ENCODE measurements at regions not wholly inside any gene's neighbourhood (a gene's known extent, or its start where the extent isn't known, plus 50 kb on each side); places are given as distances from the start of the nearest gene placed in this dataset.

DNA sequence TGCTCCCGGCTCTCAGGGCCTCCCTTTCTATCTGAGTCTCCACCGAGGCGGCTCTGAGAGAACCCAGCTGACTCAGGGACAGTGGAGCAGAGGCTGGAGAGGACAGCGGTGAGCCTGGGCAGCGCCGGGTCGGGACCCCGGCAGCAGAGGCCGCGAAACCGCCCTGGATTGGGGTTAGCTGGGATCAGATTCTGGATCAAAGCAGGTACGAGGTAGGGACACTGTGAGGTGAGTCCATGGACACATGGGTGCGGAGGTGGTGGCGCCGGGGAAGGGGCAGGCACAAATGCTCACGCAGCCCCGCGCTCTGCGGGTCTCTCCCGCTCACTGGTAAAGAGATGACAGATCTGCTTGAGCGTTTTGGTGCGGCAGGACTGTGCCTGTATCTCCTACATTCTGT lies 146.4 kb upstream of the GGTLC1 start:
- DNase-seq: no peak

- no peak for DNase-seq
Measured at GRCh38 chr20:24134284-24134683, 145.7 kb upstream of the GGTLC1 start.

DNA sequence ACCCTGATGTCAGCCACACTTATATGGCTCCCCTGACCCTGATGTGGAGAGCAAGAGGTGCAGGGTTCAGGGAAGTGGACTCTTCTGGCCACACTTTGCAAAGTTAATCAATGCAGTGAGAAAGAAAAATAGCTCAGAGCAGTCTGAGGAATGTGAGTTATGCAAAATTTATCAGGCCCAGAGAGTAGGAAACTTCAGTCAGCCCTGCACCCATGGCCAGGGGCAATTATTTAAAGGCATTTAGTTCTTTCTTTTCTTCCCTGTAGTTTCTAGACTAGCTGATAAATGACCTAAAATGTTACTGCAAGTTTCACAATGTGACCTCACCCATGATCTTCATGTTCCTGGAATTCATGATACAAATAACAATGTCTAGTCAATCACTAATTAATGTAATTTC lies 143.7 kb upstream of the GGTLC1 start:
- no peak for DNase-seq

GRCh38 chr20:24131684-24132083 lies 143.1 kb upstream of the GGTLC1 start:
- DNase-seq: no peak

- no peak for DNase-seq
Measured at GRCh38 chr20:24131281-24131680, 142.7 kb upstream of the GGTLC1 start.

- no peak for DNase-seq
Measured at GRCh38 chr20:24129641-24130040, 141.1 kb upstream of the GGTLC1 start.

- no peak for DNase-seq
Measured at GRCh38 chr20:24124951-24125650, 136.5 kb upstream of the GGTLC1 start.

DNA sequence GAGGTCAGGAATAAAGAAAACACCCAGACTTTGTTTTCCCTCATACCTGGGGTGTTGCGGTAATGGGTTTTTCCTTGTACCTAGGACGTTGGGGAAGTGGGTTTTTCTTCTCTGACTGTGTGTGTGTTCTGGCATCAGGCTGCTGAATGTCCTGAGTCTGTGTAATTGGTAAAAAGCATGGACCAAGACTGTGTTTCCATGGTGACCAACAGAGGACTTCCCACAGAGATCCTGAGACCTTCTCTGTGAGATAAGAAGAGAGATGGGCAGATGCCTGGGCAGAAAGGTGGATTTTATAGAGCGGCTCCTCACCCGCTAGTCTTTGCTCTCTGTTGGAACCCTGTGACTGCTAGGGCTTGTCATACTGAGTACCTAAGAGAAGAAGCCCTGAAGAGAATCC lies 135.4 kb upstream of the GGTLC1 start:
- DNase-seq: no peak

- DNase-seq: no peak
Measured at GRCh38 chr20:24118441-24119175, 130.0 kb upstream of the GGTLC1 start.

DNA sequence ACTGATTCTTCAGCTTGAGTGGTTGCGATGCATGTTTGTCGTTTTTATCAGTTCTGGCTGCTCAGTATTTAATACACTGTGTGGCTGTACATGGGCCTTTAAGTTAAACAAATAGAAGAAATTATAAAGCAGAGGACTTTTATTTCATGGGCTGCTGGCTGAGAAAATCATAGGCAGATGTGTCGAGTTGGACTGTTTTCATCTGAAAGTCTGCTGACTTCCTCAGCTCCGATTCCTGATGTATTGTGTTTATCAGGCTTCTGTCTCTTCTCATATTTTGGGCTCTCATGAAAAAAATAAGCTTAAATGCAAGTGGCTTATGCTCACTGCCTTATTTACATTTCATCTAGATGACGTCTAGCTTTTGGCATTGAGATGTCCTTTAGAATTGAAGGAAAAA lies 129.5 kb upstream of the GGTLC1 start:
- DNase-seq: no peak

GRCh38 chr20:24117383-24117782 lies 128.8 kb upstream of the GGTLC1 start:
- DNase-seq: no peak

DNA sequence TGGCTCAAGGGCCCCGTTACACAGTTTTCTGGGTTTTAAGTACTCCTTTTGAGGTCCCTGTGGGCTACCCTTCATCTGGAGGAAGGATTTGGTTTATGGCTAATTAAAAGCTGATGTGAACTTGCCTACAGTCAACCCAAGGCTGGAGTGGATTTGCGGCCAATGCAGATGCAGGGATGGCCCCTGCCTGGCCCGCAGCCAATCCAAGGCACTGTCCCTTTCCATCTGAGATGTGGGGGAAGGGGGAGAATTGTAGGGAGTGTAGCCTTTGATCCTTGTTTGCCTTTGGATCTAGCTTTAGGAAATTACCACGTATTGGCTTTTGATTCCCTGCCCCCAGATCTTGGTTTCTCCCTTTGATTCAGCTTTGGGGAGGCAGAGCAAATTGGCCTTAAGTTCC lies 128.0 kb upstream of the GGTLC1 start:
- no peak for DNase-seq

DNA sequence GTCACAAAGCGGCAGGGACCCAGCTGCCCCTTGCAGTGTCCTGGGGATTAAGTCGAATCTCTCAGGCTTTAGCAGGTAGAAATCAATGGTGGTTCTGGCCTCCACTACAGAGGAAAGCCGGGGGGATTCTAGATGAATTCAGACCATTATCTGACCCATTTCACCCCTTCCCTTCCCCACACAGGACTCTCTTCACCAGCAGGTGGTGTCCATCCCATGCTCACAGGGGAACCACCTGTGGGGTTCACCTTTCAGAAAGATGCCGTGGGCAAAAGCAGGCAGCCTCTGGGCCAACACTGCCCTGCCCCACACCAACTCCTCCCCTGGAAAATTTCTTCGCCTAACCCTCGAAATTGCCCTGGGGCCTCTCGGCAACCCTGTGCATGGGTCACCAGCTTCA lies 123.8 kb upstream of the GGTLC1 start:
- no peak for DNase-seq

GRCh38 chr20:24111858-24112257 lies 123.3 kb upstream of the GGTLC1 start:
- DNase-seq: no peak

DNA sequence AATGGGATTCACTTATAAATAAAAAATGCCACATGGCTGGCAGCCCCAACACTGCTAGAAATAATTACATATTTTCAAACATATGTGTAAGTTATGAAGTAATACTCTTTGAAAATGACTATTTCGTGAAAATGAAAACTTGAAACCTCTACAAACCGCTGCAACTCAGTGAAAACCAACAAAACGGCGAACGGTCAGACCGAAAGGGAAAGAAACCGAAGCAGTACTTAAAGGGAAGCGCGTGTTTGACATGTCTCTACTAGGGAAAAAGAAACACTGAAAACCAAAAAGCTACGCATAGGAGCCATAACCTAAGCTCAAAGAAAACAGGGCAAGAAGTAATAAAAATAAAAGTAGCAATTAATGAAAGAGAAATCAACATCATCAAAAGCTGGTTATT lies 121.0 kb upstream of the GGTLC1 start:
- no peak for DNase-seq

GRCh38 chr20:24109008-24109407 lies 120.4 kb upstream of the GGTLC1 start:
- DNase-seq: no peak

GRCh38 chr20:24108581-24108980 lies 120.0 kb upstream of the GGTLC1 start:
- no peak for DNase-seq

GRCh38 chr20:24106801-24107445 lies 118.3 kb upstream of the GGTLC1 start:
- no peak for DNase-seq

GRCh38 chr20:24106150-24106800 lies 117.7 kb upstream of the GGTLC1 start:
- no peak for DNase-seq

GRCh38 chr20:24102749-24103333 lies 114.3 kb upstream of the GGTLC1 start:
- DNase-seq: no peak

DNA sequence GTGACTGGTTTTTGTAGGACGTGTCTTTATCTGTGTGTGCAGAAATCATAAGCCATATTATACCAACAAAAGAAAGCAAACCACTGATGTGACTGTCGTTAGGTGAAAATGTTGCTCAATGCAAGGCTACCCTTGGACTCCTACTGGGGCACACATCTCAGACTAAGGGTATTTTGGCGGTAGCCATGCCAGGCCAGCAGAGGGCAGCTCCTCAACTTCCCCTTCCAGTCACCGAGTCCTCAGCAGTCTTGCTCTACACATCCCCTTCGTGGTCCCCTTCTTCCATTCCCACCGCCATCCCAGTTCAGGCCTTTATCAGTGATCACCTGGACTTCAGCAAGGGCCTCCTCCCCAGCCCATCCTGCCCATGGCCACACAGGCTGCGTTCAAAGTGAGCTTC lies 113.7 kb upstream of the GGTLC1 start:
- peak; percentile 75 for DNase-seq

DNA sequence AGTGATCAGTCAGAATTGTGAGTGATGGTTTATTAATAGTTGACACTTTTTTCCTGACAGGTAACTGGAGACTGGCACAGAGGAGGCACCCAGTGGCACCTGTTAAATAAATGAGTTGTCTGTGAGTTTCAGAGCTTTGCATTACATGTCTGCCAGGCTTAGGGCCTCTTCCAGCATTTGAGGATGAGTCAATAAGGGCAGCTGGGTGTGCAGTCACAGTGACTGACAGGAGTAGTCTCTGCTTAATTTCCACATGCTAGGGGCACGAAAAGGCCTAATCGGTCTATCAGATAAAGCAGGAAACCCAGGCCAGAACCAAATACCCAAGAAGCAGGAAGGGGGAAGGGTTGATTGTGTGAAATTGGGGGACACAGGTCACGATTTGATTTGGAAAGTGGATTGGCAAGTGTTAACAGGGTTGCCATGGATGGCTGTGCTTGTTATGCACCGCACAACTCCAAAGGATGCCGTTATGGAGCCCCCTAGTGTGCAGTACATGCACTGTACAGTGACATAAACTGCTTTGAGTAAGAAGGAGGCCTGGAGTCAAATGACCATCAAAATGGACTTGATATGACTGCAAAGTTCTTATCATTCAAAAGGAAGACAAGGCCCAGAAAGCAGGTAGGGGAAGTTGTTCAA lies 111.9 kb upstream of the GGTLC1 start:
- DNase-seq: peak; percentile 83

GRCh38 chr20:24098886-24099285 lies 110.3 kb upstream of the GGTLC1 start:
- DNase-seq: no peak
